MM.1S (cell line): ENCODE measurements at regions not wholly inside any gene's neighbourhood (a gene's known extent, or its start where the extent isn't known, plus 50 kb on each side); places are given as distances from the start of the nearest gene placed in this dataset.

Source experiments
- DNase-seq: peaks from one replicate; pipeline ENCODE4 v3.0.0-alpha.2; 2015
- H2AFZ ChIP-seq: fragments of 300-600 bp; sonication (generic); 2 replicates; pipeline ENCODE4 v1.6.0; 2016; ENCODE audit warnings: antibody characterized with exemption, low read length
- H3F3A ChIP-seq: fragments of 300-600 bp; sonication (generic); 2 replicates; pipeline ENCODE4 v1.6.1; 2016; ENCODE audit warnings: mild to moderate bottlenecking, antibody characterized with exemption, low read length, moderate library complexity, mixed read lengths; ENCODE audit not compliant: insufficient read depth
- H3K27ac ChIP-seq: fragments of 300-600 bp; sonication (generic); 2 replicates; pipeline ENCODE4 v1.5.1; 2016; ENCODE audit warnings: mild to moderate bottlenecking, low read length
- H3K27me3 ChIP-seq: fragments of 300-600 bp; sonication (generic); replicated peaks from 2 replicates; pipeline ENCODE4 v1.6.0; 2016; ENCODE audit warnings: low read length; ENCODE audit not compliant: insufficient read depth
- H3K36me3 ChIP-seq: fragments of 300-600 bp; sonication (generic); replicated peaks from 2 replicates; pipeline ENCODE4 v1.6.1; 2016; ENCODE audit warnings: mild to moderate bottlenecking, low read length, mixed read lengths; ENCODE audit not compliant: insufficient read depth
- H3K4me1 ChIP-seq: fragments of 300-600 bp; sonication (generic); 2 replicates; pipeline ENCODE4 v1.6.1; 2016; ENCODE audit warnings: low read length, mixed read lengths
- H3K4me2 ChIP-seq: fragments of 300-600 bp; sonication (generic); 2 replicates; pipeline ENCODE4 v1.6.0; 2016; ENCODE audit warnings: low read depth, low read length
- H3K4me3 ChIP-seq: fragments of 300-600 bp; sonication (generic); 2 replicates; pipeline ENCODE4 v1.5.1; 2016; ENCODE audit warnings: low read length, mixed read lengths
- H3K79me2 ChIP-seq: fragments of 300-600 bp; sonication (generic); 2 replicates; pipeline ENCODE4 v1.6.1; 2016; ENCODE audit warnings: mixed run types, low read length, mixed read lengths
- H3K9ac ChIP-seq: fragments of 300-600 bp; sonication (generic); 2 replicates; pipeline ENCODE4 v1.6.1; 2016; ENCODE audit warnings: low read length, mixed read lengths
- H3K9me2 ChIP-seq: fragments of 300-600 bp; sonication (generic); replicated peaks from 2 replicates; pipeline ENCODE4 v1.6.1; 2016; ENCODE audit warnings: mild to moderate bottlenecking, low read length, mixed read lengths; ENCODE audit not compliant: insufficient read depth
- H3K9me3 ChIP-seq: fragments of 300-600 bp; sonication (generic); replicated peaks from 2 replicates; pipeline ENCODE4 v1.6.1; 2016; ENCODE audit warnings: mild to moderate bottlenecking, low read length, mixed read lengths; ENCODE audit not compliant: insufficient read depth
- H4K20me1 ChIP-seq: fragments of 300-600 bp; sonication (generic); 2 replicates; pipeline ENCODE4 v1.6.1; 2016; ENCODE audit warnings: mild to moderate bottlenecking, low read length, moderate library complexity, mixed read lengths; ENCODE audit not compliant: insufficient read depth
- EZH2 ChIP-seq: fragments of 300-600 bp; sonication (generic); optimal IDR thresholded peaks from 2 replicates; pipeline ENCODE3; 2017; ENCODE audit warnings: low read depth, mild to moderate bottlenecking, antibody characterized with exemption, low read length, mixed read lengths
- EZH2phosphoT487 ChIP-seq: fragments of 300-600 bp; sonication (generic); IDR thresholded peaks from 2 replicates; pipeline ENCODE4 v1.6.1; 2018; ENCODE audit warnings: antibody characterized with exemption, low read length
- TF ChIP-seq, protein P1 (sequence below): fragments of 300-600 bp; sonication (generic); IDR thresholded peaks from 2 replicates; pipeline ENCODE4 v1.5.1; 2016; ENCODE audit warnings: antibody characterized with exemption, low read length, mixed read lengths

DNA sequence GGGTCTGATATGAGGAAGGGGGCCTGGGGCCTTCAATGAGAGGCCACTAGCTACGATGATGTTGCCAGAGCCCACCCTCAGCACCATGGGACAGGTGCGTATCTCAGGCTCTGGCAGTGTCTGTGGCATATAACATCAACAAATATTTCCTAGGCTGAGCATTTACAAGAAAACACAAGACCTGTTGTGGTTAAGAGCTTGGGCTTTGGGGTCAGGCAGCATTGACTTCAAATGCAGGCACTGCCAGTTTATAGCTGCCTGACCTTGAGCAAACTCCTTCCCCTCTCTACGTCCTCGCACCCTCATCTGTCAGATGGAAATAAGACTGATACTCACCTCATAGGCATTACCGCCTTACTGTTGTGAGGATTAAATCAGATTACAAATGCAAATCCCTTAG, 156.0 kb downstream of the KATNAL1 start:
- no peaks in the 10 kb centered on the region for H3F3A ChIP-seq
- no peak overlapping the region for H3K9ac ChIP-seq
- no peaks in the 10 kb centered on the region for H3K27me3 ChIP-seq
- no peaks in the 10 kb centered on the region for H3K4me1 ChIP-seq
- DNase-seq: no peak
- H3K27ac ChIP-seq: no peak overlapping the region
- no peak overlapping the region for H3K4me3 ChIP-seq
- no peak overlapping the region for H2AFZ ChIP-seq
- no peak for TF ChIP-seq EZH2phosphoT487
- no peak for TF ChIP-seq EZH2
- TF ChIP-seq, protein P1, sequence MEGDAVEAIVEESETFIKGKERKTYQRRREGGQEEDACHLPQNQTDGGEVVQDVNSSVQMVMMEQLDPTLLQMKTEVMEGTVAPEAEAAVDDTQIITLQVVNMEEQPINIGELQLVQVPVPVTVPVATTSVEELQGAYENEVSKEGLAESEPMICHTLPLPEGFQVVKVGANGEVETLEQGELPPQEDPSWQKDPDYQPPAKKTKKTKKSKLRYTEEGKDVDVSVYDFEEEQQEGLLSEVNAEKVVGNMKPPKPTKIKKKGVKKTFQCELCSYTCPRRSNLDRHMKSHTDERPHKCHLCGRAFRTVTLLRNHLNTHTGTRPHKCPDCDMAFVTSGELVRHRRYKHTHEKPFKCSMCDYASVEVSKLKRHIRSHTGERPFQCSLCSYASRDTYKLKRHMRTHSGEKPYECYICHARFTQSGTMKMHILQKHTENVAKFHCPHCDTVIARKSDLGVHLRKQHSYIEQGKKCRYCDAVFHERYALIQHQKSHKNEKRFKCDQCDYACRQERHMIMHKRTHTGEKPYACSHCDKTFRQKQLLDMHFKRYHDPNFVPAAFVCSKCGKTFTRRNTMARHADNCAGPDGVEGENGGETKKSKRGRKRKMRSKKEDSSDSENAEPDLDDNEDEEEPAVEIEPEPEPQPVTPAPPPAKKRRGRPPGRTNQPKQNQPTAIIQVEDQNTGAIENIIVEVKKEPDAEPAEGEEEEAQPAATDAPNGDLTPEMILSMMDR: no peak
- no peaks in the 10 kb centered on the region for H3K9me2 ChIP-seq
- no peaks in the 10 kb centered on the region for H3K9me3 ChIP-seq
- H3K79me2 ChIP-seq: no peaks in the 10 kb centered on the region
- H3K4me2 ChIP-seq: no peak overlapping the region
- no peaks in the 10 kb centered on the region for H3K36me3 ChIP-seq
- H4K20me1 ChIP-seq: no peaks in the 10 kb centered on the region

DNA sequence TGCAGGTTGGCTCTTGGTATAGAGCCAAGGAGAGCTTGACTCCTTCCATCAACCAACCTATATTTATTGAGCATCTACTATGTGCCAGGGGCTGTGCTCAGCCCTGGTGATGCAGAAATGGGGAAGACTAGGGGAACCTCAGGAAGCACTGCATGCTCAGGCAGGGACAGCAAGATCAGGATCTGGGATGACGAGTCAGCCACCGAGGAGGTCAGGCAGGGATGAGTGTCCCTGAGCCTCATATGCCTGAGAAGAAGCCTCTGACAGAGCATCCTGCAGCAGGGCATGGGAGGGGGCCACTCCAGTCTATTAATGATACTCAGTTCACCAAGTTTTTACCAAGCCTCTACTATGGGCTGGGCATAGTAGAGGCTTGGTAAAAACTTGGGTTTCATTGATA, 158.1 kb downstream of the KATNAL1 start:
- TF ChIP-seq, protein P1: no peak
- TF ChIP-seq EZH2phosphoT487 (no peak), EZH2 (no peak)
- Histone ChIP-seq H3K36me3 (no peaks in the 10 kb centered on the region), H3K9me2 (no peaks in the 10 kb centered on the region)

DNA sequence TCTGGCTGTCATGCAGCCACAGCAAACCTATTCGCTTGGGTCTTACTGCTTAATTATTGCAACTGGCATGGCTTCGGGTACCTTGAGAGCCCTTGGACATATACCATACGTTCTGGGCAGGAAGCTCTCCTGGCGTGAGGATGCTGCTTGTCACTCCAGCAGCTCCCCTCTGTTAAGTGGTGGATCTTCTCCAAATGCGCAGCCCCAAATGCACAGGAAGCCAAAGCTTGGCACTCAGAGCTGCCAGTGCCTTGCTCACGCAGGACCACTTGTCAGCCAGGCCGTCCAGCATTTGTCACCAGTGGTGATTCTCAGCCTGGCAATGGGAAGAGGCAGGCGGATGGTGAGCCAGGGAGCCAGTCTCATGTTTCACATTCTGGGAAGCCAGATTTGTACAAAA, 158.6 kb downstream of the KATNAL1 start:
- Histone ChIP-seq H3K27ac (no peak overlapping the region), H3K4me2 (no peak overlapping the region), H3K79me2 (no peaks in the 10 kb centered on the region), H3K27me3 (no peaks in the 10 kb centered on the region), H3K9me3 (no peaks in the 10 kb centered on the region), H3F3A (no peaks in the 10 kb centered on the region), H4K20me1 (no peaks in the 10 kb centered on the region), H2AFZ (no peak overlapping the region), H3K36me3 (no peaks in the 10 kb centered on the region), H3K4me1 (no peaks in the 10 kb centered on the region), H3K9ac (no peak overlapping the region), H3K9me2 (no peaks in the 10 kb centered on the region), H3K4me3 (no peak overlapping the region)
- DNase-seq: no peak
- TF ChIP-seq EZH2: no peak
- TF ChIP-seq EZH2phosphoT487: no peak
- TF ChIP-seq, protein P1: no peak

More for the DNA sequence above, 158.1 kb downstream of the KATNAL1 start:
- no peak overlapping the region for H3K27ac ChIP-seq
- no peaks in the 10 kb centered on the region for H3K9me3 ChIP-seq
- no peak overlapping the region for H2AFZ ChIP-seq
- no peaks in the 10 kb centered on the region for H3K27me3 ChIP-seq
- no peaks in the 10 kb centered on the region for H4K20me1 ChIP-seq
- no peak overlapping the region for H3K4me2 ChIP-seq
- no peaks in the 10 kb centered on the region for H3K79me2 ChIP-seq
- no peaks in the 10 kb centered on the region for H3F3A ChIP-seq
- H3K4me3 ChIP-seq: no peak overlapping the region
- no peaks in the 10 kb centered on the region for H3K4me1 ChIP-seq
- H3K9ac ChIP-seq: no peak overlapping the region
- DNase-seq: no peak
